Muscle layer of duodenum (tissue), 2 donors: ENCODE measurements at regions not wholly inside any gene's neighbourhood (a gene's known extent, or its start where the extent isn't known, plus 50 kb on each side); places are given as distances from the start of the nearest gene placed in this dataset.

Experiments used
- H3K27ac ChIP-seq: one replicate; pipeline ENCODE4 v1.7.0; 2013; ENCODE audit warnings: mild to moderate bottlenecking, low read length
- H3K27me3 ChIP-seq: one replicate; pipeline ENCODE4 v1.7.0; 2013; ENCODE audit warnings: low read depth, mild to moderate bottlenecking, control low read depth, low read length
- H3K36me3 ChIP-seq, 2 donors: one replicate each; pipeline ENCODE4 v1.7.0; 2013; ENCODE audit warnings: low read length in 2 of 2, control low read depth in 1 of 2, mild to moderate bottlenecking in 1 of 2; ENCODE audit not compliant: insufficient read depth in 2 of 2, control insufficient read depth in 1 of 2
- H3K4me1 ChIP-seq, 2 donors: one replicate each; pipeline ENCODE4 v1.7.0; 2013; ENCODE audit warnings: low read length in 2 of 2, mild to moderate bottlenecking in 2 of 2, control low read depth in 1 of 2, moderate library complexity in 1 of 2; ENCODE audit not compliant: insufficient read depth in 2 of 2, control insufficient read depth in 1 of 2
- H3K4me3 ChIP-seq, 2 donors: one replicate each; pipeline ENCODE4 v1.7.0; 2013; ENCODE audit warnings: low read length in 2 of 2, low read depth in 1 of 2, mild to moderate bottlenecking in 1 of 2
- H3K9me3 ChIP-seq, 2 donors: one replicate each; pipeline ENCODE4 v1.7.0; 2013; ENCODE audit warnings: low read length in 2 of 2, control low read depth in 1 of 2, mild to moderate bottlenecking in 1 of 2; ENCODE audit not compliant: control insufficient read depth in 1 of 2
- donor health status: healthy.

DNA sequence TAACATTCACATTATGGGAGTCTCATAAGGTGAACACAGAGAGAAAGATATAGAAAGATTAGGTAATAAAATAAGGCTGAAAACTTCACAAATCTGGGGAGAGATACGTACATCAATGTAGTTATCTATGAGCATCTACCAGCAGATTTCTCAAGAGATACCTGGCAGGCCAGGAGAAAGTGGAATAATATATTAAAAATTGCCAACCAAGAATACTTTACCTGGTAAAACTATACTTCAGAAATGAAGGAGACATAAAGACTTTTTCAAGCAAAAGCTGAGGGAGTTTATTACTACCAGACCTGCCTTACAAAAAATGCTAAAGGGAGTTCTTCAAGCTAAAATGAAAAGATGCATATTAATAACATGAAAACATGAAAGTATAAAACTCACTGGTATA, 78.8 kb upstream of the COMTD1 start:
- Histone ChIP-seq H3K9me3 (peaks cover 0 to 13% of the 10 kb centered on the region in 2 donors), H3K4me3 (no peak overlapping the region), H3K27ac (no peak overlapping the region), H3K27me3 (no peaks in the 10 kb centered on the region), H3K36me3 (no peaks in the 10 kb centered on the region), H3K4me1 (no peaks in the 10 kb centered on the region)

- H3K36me3 ChIP-seq = no peaks in the 10 kb centered on the region
- H3K4me3 ChIP-seq = no peak overlapping the region
- no peak overlapping the region for H3K27ac ChIP-seq
- peaks cover 0 to 8% of the 10 kb centered on the region in 2 donors for H3K9me3 ChIP-seq
- no peaks in the 10 kb centered on the region for H3K4me1 ChIP-seq
- no peaks in the 10 kb centered on the region for H3K27me3 ChIP-seq
These were observed 76.7 kb upstream of the COMTD1 start for GRCh38 chr10:75312440-75312839.

DNA sequence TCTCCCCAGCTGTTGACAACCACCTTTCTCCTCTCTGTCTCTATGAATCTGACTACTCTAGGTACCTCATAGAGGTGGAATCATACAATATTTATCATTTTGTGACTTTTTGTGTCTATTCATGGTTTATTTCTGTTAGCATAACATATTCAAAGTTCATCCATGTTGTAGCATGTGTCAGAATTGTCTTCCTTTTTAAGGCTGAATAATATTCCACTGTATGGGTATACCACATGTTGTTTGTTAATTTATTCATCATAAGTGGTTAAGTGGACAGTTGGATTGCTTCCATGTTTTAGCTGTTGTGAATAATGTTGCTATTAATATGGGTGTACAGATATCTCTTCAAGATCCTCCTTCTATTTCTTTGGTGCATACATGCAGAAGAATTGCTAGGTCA, 69.9 kb upstream of the COMTD1 start:
- Histone ChIP-seq H3K9me3 (peaks cover 3 to 10% of the 10 kb centered on the region in 2 donors), H3K27ac (no peak overlapping the region), H3K36me3 (no peaks in the 10 kb centered on the region), H3K4me1 (no peaks in the 10 kb centered on the region), H3K27me3 (no peaks in the 10 kb centered on the region), H3K4me3 (no peak overlapping the region)

- H3K36me3 ChIP-seq = no peaks in the 10 kb centered on the region
- no peaks in the 10 kb centered on the region for H3K4me1 ChIP-seq
- H3K4me3 ChIP-seq = no peak overlapping the region
- no peak overlapping the region for H3K27ac ChIP-seq
- H3K27me3 ChIP-seq = no peaks in the 10 kb centered on the region
- peaks cover 3 to 10% of the 10 kb centered on the region in 2 donors for H3K9me3 ChIP-seq
These were observed 69.1 kb upstream of the COMTD1 start for GRCh38 chr10:75304741-75305390.

DNA sequence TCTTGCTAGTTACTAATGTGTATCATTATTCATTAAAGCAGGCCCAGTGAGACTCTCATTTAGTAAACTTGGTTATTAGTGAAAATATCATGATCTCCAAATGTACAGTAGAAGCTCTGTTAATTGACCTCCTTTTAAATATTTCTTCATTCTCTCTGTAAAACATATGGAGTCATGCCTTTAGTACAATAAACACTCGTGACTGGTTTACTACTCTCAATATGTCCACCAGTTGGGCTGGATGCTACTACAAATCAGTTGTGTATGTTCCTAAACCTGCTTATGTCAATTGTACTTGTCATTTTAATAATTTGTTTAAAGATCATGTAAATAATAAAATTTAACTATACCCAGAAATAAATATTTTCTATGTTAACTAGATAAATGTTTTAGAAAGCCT, 68.6 kb upstream of the COMTD1 start:
- H3K27ac ChIP-seq = no peak overlapping the region

DNA sequence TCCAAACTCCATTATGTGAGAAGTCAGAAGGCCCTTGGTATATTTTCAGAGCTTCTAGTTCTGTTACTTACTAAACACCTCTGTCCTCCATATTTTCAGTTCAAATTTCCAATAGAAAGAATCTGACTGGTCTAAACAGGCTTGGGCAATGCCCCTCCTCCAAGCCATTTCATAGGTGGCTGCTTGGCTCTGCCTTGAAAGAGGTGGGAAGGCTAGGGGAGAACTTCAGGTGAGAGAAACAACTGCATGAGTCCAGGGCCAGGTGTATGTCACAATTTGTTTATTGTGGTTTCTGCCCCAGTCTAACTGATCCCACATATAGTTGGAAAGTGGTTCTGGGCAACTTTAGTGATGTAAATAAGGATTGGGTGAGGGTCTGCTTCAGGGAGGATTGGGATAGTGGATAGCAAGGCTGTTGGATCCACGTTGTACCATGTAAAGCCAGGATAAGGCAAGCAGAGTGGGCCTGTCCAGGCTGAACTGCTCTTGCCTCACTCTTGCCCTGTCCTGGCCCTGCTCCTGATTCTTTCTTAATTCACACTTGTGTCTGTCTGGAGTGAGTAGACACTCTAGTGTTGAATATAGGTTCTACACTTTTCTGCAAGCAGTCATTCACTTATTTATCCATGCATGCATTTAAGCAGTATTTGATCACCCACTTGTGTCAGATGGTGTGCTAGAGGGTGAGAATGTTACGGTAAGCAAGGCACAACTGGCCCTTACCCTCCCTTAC, 67.5 kb upstream of the COMTD1 start:
- no peaks in the 10 kb centered on the region for H3K4me1 ChIP-seq
- no peak overlapping the region for H3K4me3 ChIP-seq
- no peaks in the 10 kb centered on the region for H3K27me3 ChIP-seq
- peaks cover 3 to 10% of the 10 kb centered on the region in 2 donors for H3K9me3 ChIP-seq
- H3K36me3 ChIP-seq = no peaks in the 10 kb centered on the region
- H3K27ac ChIP-seq = no peak overlapping the region

More for the DNA sequence above, 68.6 kb upstream of the COMTD1 start:
- Histone ChIP-seq H3K9me3 (peaks cover 3 to 10% of the 10 kb centered on the region in 2 donors), H3K4me3 (no peak overlapping the region), H3K4me1 (no peaks in the 10 kb centered on the region), H3K36me3 (no peaks in the 10 kb centered on the region), H3K27me3 (no peaks in the 10 kb centered on the region)

DNA sequence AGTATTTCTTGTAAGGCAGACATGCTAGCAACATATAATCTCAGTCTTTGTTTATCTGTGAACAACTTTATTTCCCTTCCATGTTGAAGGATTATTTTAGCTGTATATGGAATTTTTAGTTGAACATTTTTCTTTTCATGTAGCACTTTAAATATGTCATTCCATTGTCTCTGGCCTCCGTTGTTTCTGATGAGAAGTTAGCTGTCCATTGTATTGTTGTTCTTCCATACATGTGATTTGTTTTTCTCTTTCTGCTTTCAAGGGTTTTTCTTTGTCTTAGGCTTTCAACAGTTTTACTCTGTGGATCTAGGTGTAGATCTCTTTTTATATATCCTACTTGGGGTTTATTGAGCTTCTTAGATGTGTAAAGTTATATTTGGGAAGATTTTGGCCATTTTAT, 66.3 kb upstream of the COMTD1 start:
- H3K4me3 ChIP-seq = no peak overlapping the region
- no peak overlapping the region for H3K27ac ChIP-seq
- peaks cover 3 to 10% of the 10 kb centered on the region in 2 donors for H3K9me3 ChIP-seq
- H3K4me1 ChIP-seq = no peaks in the 10 kb centered on the region
- H3K36me3 ChIP-seq = no peaks in the 10 kb centered on the region
- no peaks in the 10 kb centered on the region for H3K27me3 ChIP-seq

- no peaks in the 10 kb centered on the region for H3K27me3 ChIP-seq
- no peaks in the 10 kb centered on the region for H3K36me3 ChIP-seq
- no peak overlapping the region for H3K4me3 ChIP-seq
- no peak overlapping the region for H3K27ac ChIP-seq
- H3K4me1 ChIP-seq = peaks cover 0 to 16% of the 10 kb centered on the region in 2 donors
- peaks cover 1 to 4% of the 10 kb centered on the region in 2 donors for H3K9me3 ChIP-seq
These were observed 61.4 kb upstream of the COMTD1 start for GRCh38 chr10:75297021-75297599.

DNA sequence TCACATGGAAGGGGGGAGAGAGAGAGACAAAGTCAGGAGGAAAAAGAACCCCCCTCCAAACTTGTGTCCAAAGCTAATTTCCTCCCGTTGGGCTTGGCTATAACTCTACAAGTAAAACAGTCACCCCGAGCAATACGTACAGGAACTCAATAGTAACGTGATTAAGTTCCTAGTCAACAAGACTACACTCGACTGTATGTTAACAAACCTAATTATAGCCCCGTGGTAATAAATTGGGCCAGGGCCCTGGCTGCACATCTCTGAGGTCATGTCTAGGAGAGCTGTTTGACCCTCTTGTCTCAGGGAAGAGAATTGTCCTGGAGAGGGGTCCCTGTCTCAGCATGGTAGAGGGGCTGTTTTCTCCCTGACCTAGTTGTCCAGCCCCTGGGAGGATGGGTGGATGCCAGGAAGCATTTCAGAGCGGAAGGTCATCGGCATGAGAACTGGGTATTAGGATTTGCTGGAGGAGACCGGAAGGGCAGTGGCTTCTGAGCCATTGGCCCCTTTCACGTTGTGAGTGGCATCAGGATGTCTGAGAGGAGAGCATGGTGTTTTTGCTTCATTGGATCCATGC, 60.2 kb upstream of the COMTD1 start:
- H3K4me1 ChIP-seq = peaks cover 0 to 16% of the 10 kb centered on the region in 2 donors
- H3K27me3 ChIP-seq = no peaks in the 10 kb centered on the region
- H3K36me3 ChIP-seq = no peaks in the 10 kb centered on the region
- no peaks in the 10 kb centered on the region for H3K9me3 ChIP-seq
- H3K27ac ChIP-seq = peak overlapping the region; percentile 5
- no peak overlapping the region for H3K4me3 ChIP-seq

- H3K36me3 ChIP-seq = no peaks in the 10 kb centered on the region
- H3K9me3 ChIP-seq = peaks cover 3 to 4% of the 10 kb centered on the region in 2 donors
- peaks cover 0 to 16% of the 10 kb centered on the region in 2 donors for H3K4me1 ChIP-seq
- H3K27ac ChIP-seq = peak overlapping the region; percentile 5
- H3K4me3 ChIP-seq = peak overlapping the region; percentile 63 to 68
- H3K27me3 ChIP-seq = no peaks in the 10 kb centered on the region
These were observed 59.3 kb upstream of the COMTD1 start for GRCh38 chr10:75294866-75295701.

DNA sequence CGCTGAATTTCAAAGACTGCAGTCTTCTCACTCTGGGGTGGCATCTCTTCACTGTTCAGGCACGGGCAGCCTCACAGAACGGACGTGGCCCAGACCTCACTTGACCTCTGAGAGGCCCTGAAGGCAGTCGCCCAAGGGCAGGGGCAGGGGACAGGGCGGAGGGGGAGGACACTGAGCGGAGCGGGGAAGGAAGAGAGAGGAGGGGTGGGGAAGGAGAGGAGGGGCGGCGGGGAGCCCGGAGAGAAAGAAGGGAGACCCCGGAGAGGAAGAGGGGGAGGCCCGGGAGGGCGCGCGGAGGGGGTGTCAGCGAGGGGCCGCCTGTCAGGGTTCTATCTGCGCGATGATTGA, 58.7 kb upstream of the COMTD1 start:
- H3K4me3 ChIP-seq = peak overlapping the region; percentile 35 to 63
- no peak overlapping the region for H3K27ac ChIP-seq
- H3K9me3 ChIP-seq = peaks cover 3 to 5% of the 10 kb centered on the region in 2 donors
- no peaks in the 10 kb centered on the region for H3K36me3 ChIP-seq
- H3K4me1 ChIP-seq = peaks cover 0 to 16% of the 10 kb centered on the region in 2 donors
- no peaks in the 10 kb centered on the region for H3K27me3 ChIP-seq
